ENCODE measurements at regions not wholly inside any gene's neighbourhood (a gene's known extent, or its start where the extent isn't known, plus 50 kb on each side); places are given as distances from the start of the nearest gene placed in this dataset.

DNA sequence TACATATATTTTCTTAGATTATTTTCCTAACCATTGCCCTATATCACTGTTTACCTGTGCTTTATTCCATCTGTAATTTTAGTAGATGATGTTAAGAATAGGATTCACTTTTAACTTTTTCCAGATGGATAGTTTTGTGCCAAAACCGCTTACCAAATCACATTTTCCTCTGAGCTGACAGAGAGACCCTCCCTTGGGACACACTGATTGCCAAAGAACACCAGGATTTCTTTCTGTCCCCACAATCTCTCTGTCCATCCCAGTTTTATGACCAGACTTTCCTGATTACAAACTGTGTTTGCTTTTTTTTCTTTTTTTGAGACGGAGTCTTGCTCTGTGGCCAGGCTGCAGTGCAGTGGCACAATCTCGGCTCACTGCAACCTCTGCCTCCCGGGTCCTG is 81.3 kb upstream of the SPATA31C2 start:
- H3K4me3 ChIP-seq (ENCODE audit: low read length) = no peak overlapping the region
- Mint-ChIP-seq H3K9me3 (no peaks in the 10 kb centered on the region), H3K27ac (no peak overlapping the region), H3K27me3 (ENCODE audit: insufficient read depth) (no peaks in the 10 kb centered on the region), H3K36me3 (ENCODE audit: low read depth) (no peaks in the 10 kb centered on the region), H3K4me1 (peaks cover 10% of the 10 kb centered on the region), H3K4me3 (no peak overlapping the region)
- H3K9me3 ChIP-seq (ENCODE audit: control insufficient read depth, low read length) = no peaks in the 10 kb centered on the region
- H3K27ac ChIP-seq (ENCODE audit: low read depth, low read length) = no peak overlapping the region
- no peaks in the 10 kb centered on the region for H3K36me3 ChIP-seq (ENCODE audit: control insufficient read depth, insufficient read depth, low read length)
- TF ChIP-seq, protein P1, sequence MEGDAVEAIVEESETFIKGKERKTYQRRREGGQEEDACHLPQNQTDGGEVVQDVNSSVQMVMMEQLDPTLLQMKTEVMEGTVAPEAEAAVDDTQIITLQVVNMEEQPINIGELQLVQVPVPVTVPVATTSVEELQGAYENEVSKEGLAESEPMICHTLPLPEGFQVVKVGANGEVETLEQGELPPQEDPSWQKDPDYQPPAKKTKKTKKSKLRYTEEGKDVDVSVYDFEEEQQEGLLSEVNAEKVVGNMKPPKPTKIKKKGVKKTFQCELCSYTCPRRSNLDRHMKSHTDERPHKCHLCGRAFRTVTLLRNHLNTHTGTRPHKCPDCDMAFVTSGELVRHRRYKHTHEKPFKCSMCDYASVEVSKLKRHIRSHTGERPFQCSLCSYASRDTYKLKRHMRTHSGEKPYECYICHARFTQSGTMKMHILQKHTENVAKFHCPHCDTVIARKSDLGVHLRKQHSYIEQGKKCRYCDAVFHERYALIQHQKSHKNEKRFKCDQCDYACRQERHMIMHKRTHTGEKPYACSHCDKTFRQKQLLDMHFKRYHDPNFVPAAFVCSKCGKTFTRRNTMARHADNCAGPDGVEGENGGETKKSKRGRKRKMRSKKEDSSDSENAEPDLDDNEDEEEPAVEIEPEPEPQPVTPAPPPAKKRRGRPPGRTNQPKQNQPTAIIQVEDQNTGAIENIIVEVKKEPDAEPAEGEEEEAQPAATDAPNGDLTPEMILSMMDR (conservative IDR thresholded peaks at IDR 0.05) = no peak
- WGBS, 2 experiments (ENCODE audit: insufficient coverage in 1 of 2, insufficient read length in 1 of 2) = 90 to 94% methylated on average over 1 to 4 of the region's 4 CpGs
- H3K4me1 ChIP-seq (ENCODE audit: control insufficient read depth, insufficient read depth, low read length) = no peaks in the 10 kb centered on the region
- no peak overlapping the region for H3K9ac ChIP-seq (ENCODE audit: extremely low read depth, low read length, poor library complexity, severe bottlenecking)
- no peak for DNase-seq
- no peaks in the 10 kb centered on the region for H3K27me3 ChIP-seq (ENCODE audit: control insufficient read depth, insufficient read depth, low read length, poor library complexity, severe bottlenecking)

DNA sequence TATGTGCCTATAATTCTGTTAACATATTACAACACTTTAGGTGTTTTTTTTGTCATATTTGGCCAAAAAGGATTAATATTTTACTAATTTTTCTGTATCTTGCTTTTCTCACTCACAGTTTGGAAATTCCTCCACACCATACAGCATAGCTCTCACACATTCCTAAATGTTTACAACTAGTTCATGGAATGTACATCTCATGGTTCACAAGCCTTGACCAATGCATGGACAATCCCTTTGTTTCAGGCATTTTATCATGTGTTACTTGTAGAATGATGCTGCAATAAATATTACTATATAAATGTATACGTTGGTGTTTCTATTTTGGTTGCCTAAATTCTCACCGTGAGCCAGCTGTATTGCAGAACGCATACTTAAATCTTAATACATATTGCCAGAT is 80.5 kb upstream of the SPATA31C2 start:
- no peak overlapping the region for H3K4me3 ChIP-seq (ENCODE audit: low read length)
- TF ChIP-seq, protein P1 (conservative IDR thresholded peaks at IDR 0.05) = no peak
- 100% methylated on average over 3 of the region's 3 CpGs; no CpG with 5 or more reads in 1 of the 2 experiments for WGBS, 2 experiments (ENCODE audit: insufficient coverage in 1 of 2, insufficient read length in 1 of 2)
- no peak overlapping the region for H3K27ac ChIP-seq (ENCODE audit: low read depth, low read length)
- Mint-ChIP-seq H3K4me3 (no peak overlapping the region), H3K27me3 (ENCODE audit: insufficient read depth) (no peaks in the 10 kb centered on the region), H3K9me3 (peaks cover under 1% of the 10 kb centered on the region), H3K36me3 (ENCODE audit: low read depth) (no peaks in the 10 kb centered on the region), H3K27ac (no peak overlapping the region), H3K4me1 (peaks cover 7% of the 10 kb centered on the region)
- no peak overlapping the region for H3K9ac ChIP-seq (ENCODE audit: extremely low read depth, low read length, poor library complexity, severe bottlenecking)
- no peaks in the 10 kb centered on the region for H3K27me3 ChIP-seq (ENCODE audit: control insufficient read depth, insufficient read depth, low read length, poor library complexity, severe bottlenecking)
- H3K4me1 ChIP-seq (ENCODE audit: control insufficient read depth, insufficient read depth, low read length) = no peaks in the 10 kb centered on the region
- H3K9me3 ChIP-seq (ENCODE audit: control insufficient read depth, low read length) = no peaks in the 10 kb centered on the region
- no peaks in the 10 kb centered on the region for H3K36me3 ChIP-seq (ENCODE audit: control insufficient read depth, insufficient read depth, low read length)
- DNase-seq = no peak

DNA sequence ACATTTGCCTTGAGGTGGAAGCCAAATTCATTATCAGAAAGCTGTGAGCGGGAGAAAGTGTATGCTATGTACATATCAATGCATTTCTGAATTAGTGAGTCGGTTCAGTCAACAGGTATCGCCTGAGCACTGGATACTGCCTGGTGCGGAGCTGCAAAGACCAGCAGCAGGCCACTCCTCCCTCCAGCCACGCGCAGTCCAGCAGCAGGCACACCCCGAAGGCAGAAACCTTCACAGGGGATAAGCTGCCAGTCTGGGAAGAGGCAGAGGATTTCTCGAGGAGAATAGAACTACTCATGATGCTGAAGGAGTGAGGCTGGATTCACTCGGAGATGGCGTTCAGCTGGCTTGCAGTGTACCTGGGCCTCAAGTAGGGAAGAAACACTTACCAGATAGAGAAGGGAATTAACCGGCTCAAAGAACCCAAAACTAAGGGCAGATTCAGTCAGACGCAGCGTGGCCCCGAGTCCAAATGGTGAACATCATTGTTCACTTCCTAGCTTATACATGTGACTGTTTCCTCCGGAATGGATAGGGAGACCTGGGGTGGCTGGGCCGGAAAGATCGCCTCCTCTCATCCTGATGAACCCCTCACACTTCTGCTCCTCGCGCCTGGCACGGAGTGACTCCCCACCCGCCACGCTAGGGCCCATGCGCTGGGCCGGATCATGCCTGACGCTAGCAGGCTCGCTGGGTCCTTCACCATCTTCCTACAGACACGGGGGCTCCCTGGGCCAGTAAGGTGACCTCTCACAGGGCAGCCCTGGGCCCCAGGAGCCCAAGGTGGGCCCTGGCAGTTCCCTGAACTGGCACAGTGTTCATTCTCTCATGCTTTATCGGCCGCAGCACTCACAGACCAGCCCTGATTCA is 78.1 kb upstream of the SPATA31C2 start:
- Mint-ChIP-seq H3K27me3 (ENCODE audit: insufficient read depth) (no peaks in the 10 kb centered on the region), H3K9me3 (peaks cover 4% of the 10 kb centered on the region), H3K4me1 (peaks cover 5% of the 10 kb centered on the region), H3K4me3 (no peak overlapping the region), H3K36me3 (ENCODE audit: low read depth) (no peaks in the 10 kb centered on the region), H3K27ac (no peak overlapping the region)
- H3K4me3 ChIP-seq (ENCODE audit: low read length) = no peak overlapping the region
- H3K27ac ChIP-seq (ENCODE audit: low read depth, low read length) = no peak overlapping the region
- H3K9me3 ChIP-seq (ENCODE audit: control insufficient read depth, low read length) = no peaks in the 10 kb centered on the region
- no peaks in the 10 kb centered on the region for H3K27me3 ChIP-seq (ENCODE audit: control insufficient read depth, insufficient read depth, low read length, poor library complexity, severe bottlenecking)
- whole genome bisulfite sequencing, 2 experiments (ENCODE audit: insufficient coverage in 1 of 2, insufficient read length in 1 of 2) = 92 to 95% methylated on average over 15 to 29 of the region's 29 CpGs
- TF ChIP-seq, protein P1 (conservative IDR thresholded peaks at IDR 0.05) = no peak
- no peaks in the 10 kb centered on the region for H3K36me3 ChIP-seq (ENCODE audit: control insufficient read depth, insufficient read depth, low read length)
- no peak overlapping the region for H3K9ac ChIP-seq (ENCODE audit: extremely low read depth, low read length, poor library complexity, severe bottlenecking)
- no peaks in the 10 kb centered on the region for H3K4me1 ChIP-seq (ENCODE audit: control insufficient read depth, insufficient read depth, low read length)
- no peak for DNase-seq

Data from endodermal cell (in vitro differentiated cells).